Ishikawa (cell line): ENCODE measurements at regions not wholly inside any gene's neighbourhood (a gene's known extent, or its start where the extent isn't known, plus 50 kb on each side); places are given as distances from the start of the nearest gene placed in this dataset.

Experiments
- CEBPB ChIP-seq: IDR thresholded peaks from 2 replicates; pipeline ENCODE4 v1.6.1; 2012
- CREB1 ChIP-seq: IDR thresholded peaks from 2 replicates; pipeline ENCODE4 v1.6.1; 2012; ENCODE audit warnings: low read depth
- EGR1 ChIP-seq: IDR thresholded peaks from 2 replicates; pipeline ENCODE4 v1.6.1; 2012
- EP300 ChIP-seq: IDR thresholded peaks from 2 replicates; pipeline ENCODE4 v1.6.1; 2012; ENCODE audit warnings: borderline replicate concordance
- FOXM1 ChIP-seq: IDR thresholded peaks from 2 replicates; pipeline ENCODE4 v1.6.1; 2012; ENCODE audit warnings: low read depth, borderline replicate concordance
- NFIC ChIP-seq: IDR thresholded peaks from 2 replicates; pipeline ENCODE4 v1.6.1; 2012
- RAD21 ChIP-seq: IDR thresholded peaks from 2 replicates; pipeline ENCODE4 v1.6.1; 2012; ENCODE audit warnings: low read depth
- TAF1 ChIP-seq: IDR thresholded peaks from 2 replicates; pipeline ENCODE4 v1.6.1; 2012; ENCODE audit warnings: low read depth, mild to moderate bottlenecking
- TCF12 ChIP-seq: IDR thresholded peaks from 2 replicates; pipeline ENCODE4 v1.6.1; 2012; ENCODE audit warnings: low read depth
- TEAD4 ChIP-seq: IDR thresholded peaks from 2 replicates; pipeline ENCODE4 v1.6.1; 2012
- YY1 ChIP-seq: IDR thresholded peaks from 2 replicates; pipeline ENCODE4 v1.6.1; 2012; ENCODE audit warnings: low read depth
- ZBTB7A ChIP-seq: IDR thresholded peaks from 2 replicates; pipeline ENCODE4 v1.6.1; 2012; ENCODE audit warnings: low read depth
- TF ChIP-seq, protein P1 (sequence below): IDR thresholded peaks from 2 replicates; pipeline ENCODE4 v1.6.1; 2012
- TF ChIP-seq, protein P2 (sequence below): IDR thresholded peaks from 2 replicates; pipeline ENCODE4 v1.6.1; 2012; ENCODE audit warnings: low read depth, mild to moderate bottlenecking
- TF ChIP-seq, protein P3 (sequence below): IDR thresholded peaks from 2 replicates; pipeline ENCODE4 v1.6.1; 2012

- TF ChIP-seq, protein P1, sequence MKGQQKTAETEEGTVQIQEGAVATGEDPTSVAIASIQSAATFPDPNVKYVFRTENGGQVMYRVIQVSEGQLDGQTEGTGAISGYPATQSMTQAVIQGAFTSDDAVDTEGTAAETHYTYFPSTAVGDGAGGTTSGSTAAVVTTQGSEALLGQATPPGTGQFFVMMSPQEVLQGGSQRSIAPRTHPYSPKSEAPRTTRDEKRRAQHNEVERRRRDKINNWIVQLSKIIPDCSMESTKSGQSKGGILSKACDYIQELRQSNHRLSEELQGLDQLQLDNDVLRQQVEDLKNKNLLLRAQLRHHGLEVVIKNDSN: no peak
- TF ChIP-seq TEAD4 (no peak), CEBPB (no peak)
Measured at GRCh38 chrX:49773993-49774392, 55.1 kb upstream of the PAGE4 start.

DNA sequence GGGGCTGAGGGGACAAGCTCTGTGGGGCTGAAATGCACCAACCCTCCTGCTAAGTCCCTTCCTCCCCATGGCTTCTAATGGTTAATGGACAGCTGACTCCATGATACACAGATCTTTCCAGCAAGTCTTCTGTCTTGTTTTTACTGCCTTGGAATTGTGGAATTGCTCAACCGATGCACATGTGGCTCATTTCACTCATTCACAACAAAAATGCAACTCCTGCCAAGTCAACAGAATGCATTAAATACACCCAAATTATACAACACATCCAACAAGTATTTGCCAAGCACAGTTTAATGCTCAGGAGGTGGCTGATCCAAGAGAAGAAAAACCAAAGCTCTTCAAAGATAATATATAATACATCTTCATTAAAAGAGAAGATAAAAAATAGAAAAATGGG, 61.9 kb upstream of the PAGE4 start:
- no peak for TF ChIP-seq CREB1
- TF ChIP-seq RAD21: no peak
- TF ChIP-seq, protein P1: no peak
- no peak for TF ChIP-seq TAF1
- TF ChIP-seq EGR1: no peak
- no peak for TF ChIP-seq TCF12
- no peak for TF ChIP-seq EP300

- TF ChIP-seq, protein P1: no peak
- TF ChIP-seq TAF1 (no peak), FOXM1 (no peak), ZBTB7A (no peak), YY1 (no peak), EP300 (no peak), TEAD4 (no peak), EGR1 (no peak), CEBPB (no peak), NFIC (no peak), TCF12 (no peak), CREB1 (no peak), RAD21 (no peak)
- TF ChIP-seq, protein P2, sequence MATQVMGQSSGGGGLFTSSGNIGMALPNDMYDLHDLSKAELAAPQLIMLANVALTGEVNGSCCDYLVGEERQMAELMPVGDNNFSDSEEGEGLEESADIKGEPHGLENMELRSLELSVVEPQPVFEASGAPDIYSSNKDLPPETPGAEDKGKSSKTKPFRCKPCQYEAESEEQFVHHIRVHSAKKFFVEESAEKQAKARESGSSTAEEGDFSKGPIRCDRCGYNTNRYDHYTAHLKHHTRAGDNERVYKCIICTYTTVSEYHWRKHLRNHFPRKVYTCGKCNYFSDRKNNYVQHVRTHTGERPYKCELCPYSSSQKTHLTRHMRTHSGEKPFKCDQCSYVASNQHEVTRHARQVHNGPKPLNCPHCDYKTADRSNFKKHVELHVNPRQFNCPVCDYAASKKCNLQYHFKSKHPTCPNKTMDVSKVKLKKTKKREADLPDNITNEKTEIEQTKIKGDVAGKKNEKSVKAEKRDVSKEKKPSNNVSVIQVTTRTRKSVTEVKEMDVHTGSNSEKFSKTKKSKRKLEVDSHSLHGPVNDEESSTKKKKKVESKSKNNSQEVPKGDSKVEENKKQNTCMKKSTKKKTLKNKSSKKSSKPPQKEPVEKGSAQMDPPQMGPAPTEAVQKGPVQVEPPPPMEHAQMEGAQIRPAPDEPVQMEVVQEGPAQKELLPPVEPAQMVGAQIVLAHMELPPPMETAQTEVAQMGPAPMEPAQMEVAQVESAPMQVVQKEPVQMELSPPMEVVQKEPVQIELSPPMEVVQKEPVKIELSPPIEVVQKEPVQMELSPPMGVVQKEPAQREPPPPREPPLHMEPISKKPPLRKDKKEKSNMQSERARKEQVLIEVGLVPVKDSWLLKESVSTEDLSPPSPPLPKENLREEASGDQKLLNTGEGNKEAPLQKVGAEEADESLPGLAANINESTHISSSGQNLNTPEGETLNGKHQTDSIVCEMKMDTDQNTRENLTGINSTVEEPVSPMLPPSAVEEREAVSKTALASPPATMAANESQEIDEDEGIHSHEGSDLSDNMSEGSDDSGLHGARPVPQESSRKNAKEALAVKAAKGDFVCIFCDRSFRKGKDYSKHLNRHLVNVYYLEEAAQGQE: no peak
- TF ChIP-seq, protein P3, sequence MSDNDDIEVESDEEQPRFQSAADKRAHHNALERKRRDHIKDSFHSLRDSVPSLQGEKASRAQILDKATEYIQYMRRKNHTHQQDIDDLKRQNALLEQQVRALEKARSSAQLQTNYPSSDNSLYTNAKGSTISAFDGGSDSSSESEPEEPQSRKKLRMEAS: no peak
Measured at GRCh38 chrX:49762175-49762720, 66.5 kb upstream of the PAGE1 start.

GRCh38 chrX:49761481-49761880, 65.7 kb upstream of the PAGE1 start:
- TF ChIP-seq RAD21: peak; percentile 28; the same call in 1 of the 2 replicates
- TF ChIP-seq TAF1: no peak
- TF ChIP-seq FOXM1: no peak
- TF ChIP-seq EP300: no peak
- TF ChIP-seq, protein P1: no peak

DNA sequence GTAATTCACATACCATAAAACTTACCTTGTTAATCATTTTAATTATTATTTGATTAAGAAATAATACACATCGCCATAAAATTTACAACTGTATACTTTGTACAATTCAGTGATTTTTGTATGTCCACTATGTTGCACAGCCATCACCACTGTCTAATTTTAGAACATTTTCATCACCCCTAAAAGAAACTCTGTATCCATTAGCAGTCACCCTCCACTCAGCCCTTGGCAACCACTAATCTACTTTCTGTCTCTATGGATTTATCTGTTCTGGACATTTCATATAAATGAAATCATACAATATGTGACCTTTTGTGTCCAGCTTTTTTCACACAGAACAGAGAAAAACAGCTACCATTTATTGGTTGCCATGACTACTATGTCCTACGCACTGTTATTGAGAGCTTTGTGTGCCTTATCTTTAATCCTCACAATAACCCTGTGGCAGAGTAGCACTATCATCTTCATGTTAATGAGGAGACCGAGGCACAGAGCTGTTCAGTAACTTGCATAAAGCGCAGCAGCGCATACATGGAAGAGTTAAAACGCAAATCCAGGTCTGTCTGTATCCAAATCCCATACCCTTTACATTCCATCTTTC, 64.6 kb upstream of the PAGE1 start:
- TF ChIP-seq TAF1 (no peak), NFIC (no peak), CEBPB (no peak), CREB1 (no peak)
- TF ChIP-seq, protein P3: no peak
- TF ChIP-seq, protein P1: no peak

- TF ChIP-seq RAD21 (no peak), TEAD4 (no peak), TAF1 (no peak), EGR1 (no peak), ZBTB7A (no peak), TCF12 (no peak), FOXM1 (no peak), EP300 (no peak), NFIC (no peak), YY1 (no peak), CREB1 (no peak), CEBPB (no peak)
- TF ChIP-seq, protein P1: no peak
- TF ChIP-seq, protein P2: no peak
- TF ChIP-seq, protein P3: no peak
Measured at GRCh38 chrX:49756692-49757091, 60.9 kb upstream of the PAGE1 start.
